ENCODE measurements at regions not wholly inside any gene's neighbourhood (a gene's known extent, or its start where the extent isn't known, plus 50 kb on each side); places are given as distances from the start of the nearest gene placed in this dataset.

DNA sequence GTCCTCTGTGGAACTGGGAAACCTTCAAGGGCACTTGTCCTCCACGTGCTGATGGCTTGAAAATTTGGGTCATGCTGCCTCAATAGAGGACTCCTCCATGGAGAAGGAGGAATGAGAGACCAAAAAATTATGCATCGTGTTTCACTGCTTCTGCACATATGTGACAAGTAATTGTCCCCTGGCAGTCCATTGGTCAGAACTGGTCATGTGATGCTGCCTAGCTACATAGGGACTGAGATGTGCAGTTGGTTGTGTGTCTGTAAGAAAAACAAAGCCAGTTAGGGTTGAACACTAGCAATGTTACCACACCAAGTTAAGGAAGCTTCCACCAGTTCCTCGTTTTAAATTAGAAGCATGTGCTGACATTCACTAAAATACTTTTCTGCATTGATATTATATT is 201.9 kb upstream of the ANKH start:
- H3K4me2 ChIP-seq (replicated peaks; ENCODE audit: low read depth, low read length, poor library complexity, severe bottlenecking) = no peak overlapping the region
- Mint-ChIP-seq H3K9me3 (ENCODE audit: insufficient read depth) (no peaks in the 10 kb centered on the region), H3K27ac (no peak overlapping the region), H3K4me3 (no peak overlapping the region), H3K27me3 (no peaks in the 10 kb centered on the region), H3K4me1 (no peaks in the 10 kb centered on the region)
- ATAC-seq (ENCODE audit: low read depth) (no peak), DNase-seq (no peak)
- H3K9me3 ChIP-seq (ENCODE audit: control extremely low read depth in 1 of 3, control insufficient read depth in 2 of 3, insufficient read depth in 1 of 3, low read length in 2 of 3) = no peaks in the 10 kb centered on the region
- 80% methylated on average over 2 of the region's 3 CpGs for WGBS (ENCODE audit: insufficient coverage)
- H4K20me1 ChIP-seq (ENCODE audit: control insufficient read depth, insufficient read depth, low read length, poor library complexity, severe bottlenecking) = no peaks in the 10 kb centered on the region
- H3K9ac ChIP-seq (ENCODE audit: low read length) = no peak overlapping the region
- CTCF ChIA-PET = no interaction called here
- H3K4me3 ChIP-seq (ENCODE audit: control extremely low read depth in 1 of 5, extremely low read depth in 1 of 5, insufficient read depth in 1 of 5, low read depth in 2 of 5, low read length in 4 of 5) = no peak overlapping the region
- no peak for TF ChIP-seq EZH2 (IDR thresholded peaks at IDR 0.05; ENCODE audit: borderline replicate concordance, insufficient read depth, low read depth, low read length, poor library complexity, severe bottlenecking)
- TF ChIP-seq, protein P1, sequence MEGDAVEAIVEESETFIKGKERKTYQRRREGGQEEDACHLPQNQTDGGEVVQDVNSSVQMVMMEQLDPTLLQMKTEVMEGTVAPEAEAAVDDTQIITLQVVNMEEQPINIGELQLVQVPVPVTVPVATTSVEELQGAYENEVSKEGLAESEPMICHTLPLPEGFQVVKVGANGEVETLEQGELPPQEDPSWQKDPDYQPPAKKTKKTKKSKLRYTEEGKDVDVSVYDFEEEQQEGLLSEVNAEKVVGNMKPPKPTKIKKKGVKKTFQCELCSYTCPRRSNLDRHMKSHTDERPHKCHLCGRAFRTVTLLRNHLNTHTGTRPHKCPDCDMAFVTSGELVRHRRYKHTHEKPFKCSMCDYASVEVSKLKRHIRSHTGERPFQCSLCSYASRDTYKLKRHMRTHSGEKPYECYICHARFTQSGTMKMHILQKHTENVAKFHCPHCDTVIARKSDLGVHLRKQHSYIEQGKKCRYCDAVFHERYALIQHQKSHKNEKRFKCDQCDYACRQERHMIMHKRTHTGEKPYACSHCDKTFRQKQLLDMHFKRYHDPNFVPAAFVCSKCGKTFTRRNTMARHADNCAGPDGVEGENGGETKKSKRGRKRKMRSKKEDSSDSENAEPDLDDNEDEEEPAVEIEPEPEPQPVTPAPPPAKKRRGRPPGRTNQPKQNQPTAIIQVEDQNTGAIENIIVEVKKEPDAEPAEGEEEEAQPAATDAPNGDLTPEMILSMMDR (IDR thresholded peaks at IDR 0.05) = no peak
- no peak overlapping the region for H3K27ac ChIP-seq (ENCODE audit: low read length in 2 of 2)
- POLR2A ChIA-PET = no interaction called here
- H3K79me2 ChIP-seq (ENCODE audit: control insufficient read depth, insufficient read depth, low read length) = no peaks in the 10 kb centered on the region
- intact Hi-C loops (cut with micrococcal nuclease) = no loop called here
- H2AFZ ChIP-seq (ENCODE audit: insufficient read depth, low read depth, low read length, poor library complexity, severe bottlenecking) = no peak overlapping the region
- H3K36me3 ChIP-seq (replicated peaks in 1 of 2; ENCODE audit: control extremely low read depth in 1 of 2, control insufficient read depth in 1 of 2, extremely low read depth in 1 of 2, insufficient read depth in 2 of 2, low read length in 1 of 2) = no peaks in the 10 kb centered on the region
- H3K4me1 ChIP-seq (ENCODE audit: control insufficient read depth in 2 of 2, insufficient read depth in 2 of 2, low read length in 2 of 2) = no peaks in the 10 kb centered on the region
- H3K27me3 ChIP-seq (replicated peaks in 1 of 4; ENCODE audit: control extremely low read depth in 1 of 4, control insufficient read depth in 3 of 4, insufficient read depth in 4 of 4, low read length in 3 of 4) = peaks cover 0 to 2% (median 0%) of the 10 kb centered on the region in 4 experiments

DNA sequence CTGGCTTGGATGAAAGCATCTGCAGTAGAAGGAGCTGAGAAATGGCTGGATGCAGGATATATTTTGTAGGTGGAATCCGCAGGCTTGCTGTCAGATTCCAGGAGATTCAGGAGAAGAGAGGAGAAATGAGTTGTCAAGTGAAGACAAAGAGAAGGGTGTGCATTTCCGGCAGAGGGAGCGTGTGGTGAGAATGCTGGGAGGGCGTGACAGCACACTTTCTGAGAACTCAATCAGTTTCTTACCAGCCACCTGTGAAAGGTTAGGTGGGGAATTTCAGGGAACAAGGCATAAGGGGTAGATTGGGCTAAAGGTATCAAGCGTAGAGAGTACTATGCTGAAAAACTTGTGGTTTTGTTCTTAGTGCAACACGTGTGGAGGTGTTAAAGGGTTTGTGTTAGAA is 199.3 kb upstream of the ANKH start:
- H3K4me1 ChIP-seq (ENCODE audit: control insufficient read depth in 2 of 2, insufficient read depth in 2 of 2, low read length in 2 of 2) = no peaks in the 10 kb centered on the region
- H2AFZ ChIP-seq (ENCODE audit: insufficient read depth, low read depth, low read length, poor library complexity, severe bottlenecking) = no peak overlapping the region
- Mint-ChIP-seq H3K27ac (no peak overlapping the region), H3K9me3 (ENCODE audit: insufficient read depth) (no peaks in the 10 kb centered on the region), H3K4me1 (no peaks in the 10 kb centered on the region), H3K4me3 (no peak overlapping the region), H3K27me3 (no peaks in the 10 kb centered on the region)
- H3K27ac ChIP-seq (ENCODE audit: low read length in 2 of 2) = no peak overlapping the region
- no peaks in the 10 kb centered on the region for H4K20me1 ChIP-seq (ENCODE audit: control insufficient read depth, insufficient read depth, low read length, poor library complexity, severe bottlenecking)
- ChIA-PET CTCF (no interaction called here), POLR2A (no interaction called here)
- no peak overlapping the region for H3K9ac ChIP-seq (ENCODE audit: low read length)
- H3K4me2 ChIP-seq (replicated peaks; ENCODE audit: low read depth, low read length, poor library complexity, severe bottlenecking) = no peak overlapping the region
- H3K27me3 ChIP-seq (replicated peaks in 1 of 4; ENCODE audit: control extremely low read depth in 1 of 4, control insufficient read depth in 3 of 4, insufficient read depth in 4 of 4, low read length in 3 of 4) = peaks cover 0 to 6% (median 0%) of the 10 kb centered on the region in 4 experiments
- H3K9me3 ChIP-seq (ENCODE audit: control extremely low read depth in 1 of 3, control insufficient read depth in 2 of 3, insufficient read depth in 1 of 3, low read length in 2 of 3) = peaks cover 0 to 5% (median 0%) of the 10 kb centered on the region in 3 donors
- intact Hi-C loops (cut with micrococcal nuclease) = no loop called here
- H3K36me3 ChIP-seq (replicated peaks in 1 of 2; ENCODE audit: control extremely low read depth in 1 of 2, control insufficient read depth in 1 of 2, extremely low read depth in 1 of 2, insufficient read depth in 2 of 2, low read length in 1 of 2) = no peaks in the 10 kb centered on the region
- no peaks in the 10 kb centered on the region for H3K79me2 ChIP-seq (ENCODE audit: control insufficient read depth, insufficient read depth, low read length)
- ATAC-seq (ENCODE audit: low read depth) (no peak), DNase-seq (no peak)
- no peak overlapping the region for H3K4me3 ChIP-seq (ENCODE audit: control extremely low read depth in 1 of 5, extremely low read depth in 1 of 5, insufficient read depth in 1 of 5, low read depth in 2 of 5, low read length in 4 of 5)
- 72% methylated on average over 6 of the region's 6 CpGs for WGBS (ENCODE audit: insufficient coverage)
- TF ChIP-seq, protein P1 (IDR thresholded peaks at IDR 0.05) = no peak
- no peak for TF ChIP-seq EZH2 (IDR thresholded peaks at IDR 0.05; ENCODE audit: borderline replicate concordance, insufficient read depth, low read depth, low read length, poor library complexity, severe bottlenecking)

Data from B cell (primary cell).